Stomach (tissue), 4 donors: ENCODE measurements at regions not wholly inside any gene's neighbourhood (a gene's known extent, or its start where the extent isn't known, plus 50 kb on each side); places are given as distances from the start of the nearest gene placed in this dataset.

Experiments
- CTCF ChIP-seq, 7 experiments: fragments of 450-650 bp in 4 of 7; fragments of 200-600 bp in 3 of 7; sonication (generic) in 3 of 7; IDR thresholded peaks; one replicate each; pipeline ENCODE4 v1.5.1; 2016 to 2019; ENCODE audit warnings: antibody characterized with exemption in 7 of 7, control low read depth in 2 of 7, mild to moderate bottlenecking in 1 of 7
- EP300 ChIP-seq: sonication (generic); formaldehyde crosslinking; IDR thresholded peaks from one replicate; pipeline ENCODE4 v1.6.1; 2017; ENCODE audit warnings: antibody characterized with exemption
- POLR2A ChIP-seq, 4 donors: fragments of 450-650 bp; IDR thresholded peaks; one replicate each; pipeline ENCODE4 v1.6.1; 2016; ENCODE audit warnings: antibody characterized with exemption in 4 of 4, control low read depth in 2 of 4, mild to moderate bottlenecking in 1 of 4, moderate library complexity in 1 of 4
- POLR2AphosphoS5 ChIP-seq, 3 donors: sonication (generic); formaldehyde crosslinking; IDR thresholded peaks; one replicate each; pipeline ENCODE4 v1.6.1; 2016; ENCODE audit warnings: antibody characterized with exemption in 3 of 3

- TF ChIP-seq POLR2AphosphoS5 (IDR thresholded peaks at IDR 0.05) (no peak), CTCF (IDR thresholded peaks at IDR 0.05) (no peak), POLR2A (IDR thresholded peaks at IDR 0.05) (no peak), EP300 (no peak)
Observed at GRCh38 chr10:128908499-128908898, 558.5 kb upstream of the MGMT start.
